Thyroid gland (tissue), 4 donors: ENCODE measurements at regions not wholly inside any gene's neighbourhood (a gene's known extent, or its start where the extent isn't known, plus 50 kb on each side); places are given as distances from the start of the nearest gene placed in this dataset.
"Not testable (repeated sequence)": the region's sequence is repeated elsewhere in the genome, so short reads cannot be mapped to it uniquely, and the experiment has no call there.

Experiments used
- CTCF ChIP-seq, 6 experiments: fragments of 200-600 bp in 3 of 6; fragments of 450-650 bp in 3 of 6; sonication (generic) in 3 of 6; IDR thresholded peaks; one replicate each; pipeline ENCODE4 v1.5.1; 2016 to 2019; ENCODE audit warnings: antibody characterized with exemption in 6 of 6, mild to moderate bottlenecking in 2 of 6, inconsistent platforms in 1 of 6, moderate library complexity in 1 of 6
- POLR2A ChIP-seq, 2 donors: fragments of 450-650 bp; IDR thresholded peaks; one replicate each; pipeline ENCODE4 v1.6.1; 2017; ENCODE audit warnings: antibody characterized with exemption in 2 of 2, mild to moderate bottlenecking in 2 of 2, moderate library complexity in 1 of 2

GRCh38 chr21:23153842-23154241 is 2155.6 kb downstream of the NCAM2 start:
- TF ChIP-seq CTCF, POLR2A (IDR thresholded peaks at IDR 0.05): not testable (repeated sequence)
